ENCODE measurements at regions not wholly inside any gene's neighbourhood (a gene's known extent, or its start where the extent isn't known, plus 50 kb on each side); places are given as distances from the start of the nearest gene placed in this dataset.

DNA sequence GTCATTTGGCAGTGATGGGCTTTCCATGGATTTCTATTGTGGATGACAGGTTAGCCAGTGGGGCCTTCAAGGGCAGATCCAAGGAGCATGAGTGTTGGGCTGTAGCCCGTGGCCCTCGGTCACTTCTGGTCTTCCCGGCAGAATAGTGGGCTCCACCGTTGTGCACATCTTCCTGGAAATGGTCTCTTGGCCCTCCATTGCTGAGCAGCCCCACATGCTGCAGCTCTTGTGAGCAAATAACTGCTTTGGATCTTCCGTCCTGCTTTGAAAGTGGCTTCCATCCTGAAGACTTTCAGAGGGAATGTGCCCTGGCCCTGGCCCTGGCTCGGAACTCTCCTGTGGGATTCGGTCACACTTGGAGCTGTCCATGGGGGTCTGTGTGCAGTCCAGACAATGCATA, 102.8 kb downstream of the SNRPN start:
- H3K4me3 ChIP-seq (replicated peaks; ENCODE audit: insufficient read depth, low read length) = no peak overlapping the region
- no peak overlapping the region for H3K27ac ChIP-seq (replicated peaks)
- DNase-seq (ENCODE audit: low read depth in 1 of 2, low spot score in 1 of 2) = no peak
- TF ChIP-seq, protein P1, sequence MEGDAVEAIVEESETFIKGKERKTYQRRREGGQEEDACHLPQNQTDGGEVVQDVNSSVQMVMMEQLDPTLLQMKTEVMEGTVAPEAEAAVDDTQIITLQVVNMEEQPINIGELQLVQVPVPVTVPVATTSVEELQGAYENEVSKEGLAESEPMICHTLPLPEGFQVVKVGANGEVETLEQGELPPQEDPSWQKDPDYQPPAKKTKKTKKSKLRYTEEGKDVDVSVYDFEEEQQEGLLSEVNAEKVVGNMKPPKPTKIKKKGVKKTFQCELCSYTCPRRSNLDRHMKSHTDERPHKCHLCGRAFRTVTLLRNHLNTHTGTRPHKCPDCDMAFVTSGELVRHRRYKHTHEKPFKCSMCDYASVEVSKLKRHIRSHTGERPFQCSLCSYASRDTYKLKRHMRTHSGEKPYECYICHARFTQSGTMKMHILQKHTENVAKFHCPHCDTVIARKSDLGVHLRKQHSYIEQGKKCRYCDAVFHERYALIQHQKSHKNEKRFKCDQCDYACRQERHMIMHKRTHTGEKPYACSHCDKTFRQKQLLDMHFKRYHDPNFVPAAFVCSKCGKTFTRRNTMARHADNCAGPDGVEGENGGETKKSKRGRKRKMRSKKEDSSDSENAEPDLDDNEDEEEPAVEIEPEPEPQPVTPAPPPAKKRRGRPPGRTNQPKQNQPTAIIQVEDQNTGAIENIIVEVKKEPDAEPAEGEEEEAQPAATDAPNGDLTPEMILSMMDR (IDR thresholded peaks at IDR 0.05; ENCODE audit: insufficient read depth, low read length) = no peak
- TF ChIP-seq POLR2AphosphoS5 (IDR thresholded peaks at IDR 0.05; ENCODE audit: low read depth) (no peak), REST (IDR thresholded peaks at IDR 0.05; ENCODE audit: insufficient replicate concordance, low read depth) (no peak)
- no peaks in the 10 kb centered on the region for H3K27me3 ChIP-seq (ENCODE audit: insufficient read depth, poor library complexity, severe bottlenecking)

GRCh38 chr15:25058080-25058785, 103.4 kb downstream of the SNRPN start:
- TF ChIP-seq SPI1 (IDR thresholded peaks at IDR 0.05; ENCODE audit: borderline replicate concordance, low read depth) = no peak
- TF ChIP-seq, protein P1 (IDR thresholded peaks at IDR 0.05; ENCODE audit: insufficient read depth, low read length) = no peak
- no peak for TF ChIP-seq REST (IDR thresholded peaks at IDR 0.05; ENCODE audit: insufficient replicate concordance, low read depth)
- TF ChIP-seq POLR2AphosphoS5 (IDR thresholded peaks at IDR 0.05; ENCODE audit: low read depth) = no peak
- TF ChIP-seq GABPA (IDR thresholded peaks at IDR 0.05; ENCODE audit: low read depth) = no peak
- Histone ChIP-seq H3K4me3 (replicated peaks; ENCODE audit: insufficient read depth, low read length) (no peak overlapping the region), H3K27me3 (ENCODE audit: insufficient read depth, poor library complexity, severe bottlenecking) (no peaks in the 10 kb centered on the region), H3K27ac (replicated peaks) (no peak overlapping the region)
- no peak for DNase-seq (ENCODE audit: low read depth in 1 of 2, low spot score in 1 of 2)

- Histone ChIP-seq H3K27me3 (ENCODE audit: insufficient read depth, poor library complexity, severe bottlenecking) (no peaks in the 10 kb centered on the region), H3K4me3 (replicated peaks; ENCODE audit: insufficient read depth, low read length) (no peak overlapping the region), H3K27ac (replicated peaks) (no peak overlapping the region)
- no peak for DNase-seq (ENCODE audit: low read depth in 1 of 2, low spot score in 1 of 2)
- TF ChIP-seq SPI1 (IDR thresholded peaks at IDR 0.05; ENCODE audit: borderline replicate concordance, low read depth) (no peak), POLR2AphosphoS5 (IDR thresholded peaks at IDR 0.05; ENCODE audit: low read depth) (no peak), REST (IDR thresholded peaks at IDR 0.05; ENCODE audit: insufficient replicate concordance, low read depth) (no peak), GABPA (IDR thresholded peaks at IDR 0.05; ENCODE audit: low read depth) (no peak)
- TF ChIP-seq, protein P1 (IDR thresholded peaks at IDR 0.05; ENCODE audit: insufficient read depth, low read length) = no peak
Observed at GRCh38 chr15:25059698-25060471, 105.1 kb downstream of the SNRPN start.

Measured in HL-60 (cell line).